ENCODE measurements at regions not wholly inside any gene's neighbourhood (a gene's known extent, or its start where the extent isn't known, plus 50 kb on each side); places are given as distances from the start of the nearest gene placed in this dataset.

- TF ChIP-seq CTCF (IDR thresholded peaks at IDR 0.05) (no peak), POLR2A (IDR thresholded peaks at IDR 0.05) (no peak)
Measured at GRCh38 chr1:34500451-34500850, 254.4 kb upstream of the GJB5 start.

Data from thyroid gland (tissue), 4 donors.